ENCODE measurements at regions not wholly inside any gene's neighbourhood (a gene's known extent, or its start where the extent isn't known, plus 50 kb on each side); places are given as distances from the start of the nearest gene placed in this dataset.

GRCh38 chr1:4933232-4933631 is 278.8 kb downstream of the AJAP1 start:
- no TSS peak for BruUV-seq (replicated peaks)
- H3K27me3 ChIP-seq (ENCODE audit: insufficient read depth, low read length): no peaks in the 10 kb centered on the region
- H4K20me1 ChIP-seq (ENCODE audit: insufficient read depth): no peaks in the 10 kb centered on the region
- H2AFZ ChIP-seq (ENCODE audit: low read depth, low read length, poor library complexity, severe bottlenecking): no peak overlapping the region
- TF ChIP-seq RAD21 (IDR thresholded peaks at IDR 0.05; ENCODE audit: low read depth) (no peak), JUND (IDR thresholded peaks at IDR 0.05) (no peak), ATF3 (IDR thresholded peaks at IDR 0.05) (no peak), MAX (IDR thresholded peaks at IDR 0.05) (no peak), POLR2A (IDR thresholded peaks at IDR 0.05; ENCODE audit: borderline replicate concordance, extremely low read depth, insufficient read depth, insufficient read length) (no peak)
- TF ChIP-seq, protein P1, sequence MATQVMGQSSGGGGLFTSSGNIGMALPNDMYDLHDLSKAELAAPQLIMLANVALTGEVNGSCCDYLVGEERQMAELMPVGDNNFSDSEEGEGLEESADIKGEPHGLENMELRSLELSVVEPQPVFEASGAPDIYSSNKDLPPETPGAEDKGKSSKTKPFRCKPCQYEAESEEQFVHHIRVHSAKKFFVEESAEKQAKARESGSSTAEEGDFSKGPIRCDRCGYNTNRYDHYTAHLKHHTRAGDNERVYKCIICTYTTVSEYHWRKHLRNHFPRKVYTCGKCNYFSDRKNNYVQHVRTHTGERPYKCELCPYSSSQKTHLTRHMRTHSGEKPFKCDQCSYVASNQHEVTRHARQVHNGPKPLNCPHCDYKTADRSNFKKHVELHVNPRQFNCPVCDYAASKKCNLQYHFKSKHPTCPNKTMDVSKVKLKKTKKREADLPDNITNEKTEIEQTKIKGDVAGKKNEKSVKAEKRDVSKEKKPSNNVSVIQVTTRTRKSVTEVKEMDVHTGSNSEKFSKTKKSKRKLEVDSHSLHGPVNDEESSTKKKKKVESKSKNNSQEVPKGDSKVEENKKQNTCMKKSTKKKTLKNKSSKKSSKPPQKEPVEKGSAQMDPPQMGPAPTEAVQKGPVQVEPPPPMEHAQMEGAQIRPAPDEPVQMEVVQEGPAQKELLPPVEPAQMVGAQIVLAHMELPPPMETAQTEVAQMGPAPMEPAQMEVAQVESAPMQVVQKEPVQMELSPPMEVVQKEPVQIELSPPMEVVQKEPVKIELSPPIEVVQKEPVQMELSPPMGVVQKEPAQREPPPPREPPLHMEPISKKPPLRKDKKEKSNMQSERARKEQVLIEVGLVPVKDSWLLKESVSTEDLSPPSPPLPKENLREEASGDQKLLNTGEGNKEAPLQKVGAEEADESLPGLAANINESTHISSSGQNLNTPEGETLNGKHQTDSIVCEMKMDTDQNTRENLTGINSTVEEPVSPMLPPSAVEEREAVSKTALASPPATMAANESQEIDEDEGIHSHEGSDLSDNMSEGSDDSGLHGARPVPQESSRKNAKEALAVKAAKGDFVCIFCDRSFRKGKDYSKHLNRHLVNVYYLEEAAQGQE (IDR thresholded peaks at IDR 0.05; ENCODE audit: low read depth): no peak
- no peaks in the 10 kb centered on the region for H3K79me2 ChIP-seq (ENCODE audit: insufficient read depth, low read length)
- H3K4me3 ChIP-seq (replicated peaks in 1 of 2; ENCODE audit: low read depth in 1 of 2, low read length in 2 of 2): no peak overlapping the region
- H3K4me1 ChIP-seq (ENCODE audit: control insufficient read depth in 1 of 2, insufficient read depth in 2 of 2, low read length in 2 of 2): no peaks in the 10 kb centered on the region
- H3K4me2 ChIP-seq (ENCODE audit: low read length): no peak overlapping the region
- intact Hi-C loops (cut with micrococcal nuclease): no loop called here
- no peak for ATAC-seq
- H3K9me3 ChIP-seq (ENCODE audit: control insufficient read depth in 1 of 2, insufficient read depth in 1 of 2, low read depth in 1 of 2, low read length in 2 of 2): peaks cover 0 to 4% of the 10 kb centered on the region in 2 experiments; a peak in 2 of 4 replicates
- no peak for DNase-seq (ENCODE audit: low read depth, low spot score)
- ChIA-PET RAD21 (ENCODE audit: low non-redundant PET in 1 of 2, low total read pairs in 2 of 2, uncharacterized antibody in 2 of 2, unreplicated experiment in 2 of 2) (no interaction called here), POLR2A (no interaction called here), CTCF (no interaction called here)
- H3K9ac ChIP-seq (ENCODE audit: low read length): no peak overlapping the region
- no peaks in the 10 kb centered on the region for H3K36me3 ChIP-seq (ENCODE audit: control insufficient read depth in 1 of 2, insufficient read depth in 2 of 2, low read length in 2 of 2)
- H3K27ac ChIP-seq (ENCODE audit: low read depth, low read length): no peak overlapping the region
- no peaks in the 10 kb centered on the region for H3K9me2 ChIP-seq (ENCODE audit: insufficient read depth)

Measured in HCT116 (cell line).